ENCODE measurements at regions not wholly inside any gene's neighbourhood (a gene's known extent, or its start where the extent isn't known, plus 50 kb on each side); places are given as distances from the start of the nearest gene placed in this dataset.

- no peak overlapping the region for H2AFZ ChIP-seq (ENCODE audit: insufficient read depth, low read depth, low read length, poor library complexity, severe bottlenecking)
- no peaks in the 10 kb centered on the region for H3K36me3 ChIP-seq (replicated peaks in 1 of 2; ENCODE audit: control insufficient read depth in 1 of 2, insufficient read depth in 2 of 2, low read length in 2 of 2)
- no CpG with 5 or more reads among the region's 1 CpG for WGBS (ENCODE audit: insufficient coverage)
- Mint-ChIP-seq H3K36me3 (no peaks in the 10 kb centered on the region), H3K4me3 (no peak overlapping the region), H3K27ac (no peak overlapping the region), H3K27me3 (ENCODE audit: low read depth in 3 of 3) (no peaks in the 10 kb centered on the region), H3K4me1 (peaks cover 9% of the 10 kb centered on the region), H3K9me3 (peaks cover 0 to 4% (median 0%) of the 10 kb centered on the region in 7 donors)
- intact Hi-C loops (cut with micrococcal nuclease), result no loop called here
- H3K27me3 ChIP-seq (ENCODE audit: control insufficient read depth in 2 of 2, insufficient read depth in 2 of 2, low read length in 2 of 2), result no peaks in the 10 kb centered on the region
- H3K4me3 ChIP-seq (replicated peaks in 1 of 3; ENCODE audit: low read depth in 2 of 3, low read length in 3 of 3), result no peak overlapping the region
- H3K9ac ChIP-seq (ENCODE audit: insufficient read depth, low read length, poor library complexity, severe bottlenecking), result no peak overlapping the region
- no peak overlapping the region for H3K4me2 ChIP-seq (replicated peaks; ENCODE audit: extremely low read depth, low read length, poor library complexity, severe bottlenecking)
- no peaks in the 10 kb centered on the region for H3K9me3 ChIP-seq (replicated peaks in 1 of 2; ENCODE audit: control insufficient read depth in 1 of 2, insufficient read depth in 1 of 2, low read length in 2 of 2)
- peaks cover 0 to 22% of the 10 kb centered on the region in 2 donors for H3K4me1 ChIP-seq (ENCODE audit: control insufficient read depth in 1 of 2, insufficient read depth in 2 of 2, low read length in 2 of 2)
- no peaks in the 10 kb centered on the region for H4K20me1 ChIP-seq (ENCODE audit: insufficient read depth, low read length)
- no peak for TF ChIP-seq CTCF (IDR thresholded peaks at IDR 0.05)
- no peaks in the 10 kb centered on the region for H3K79me2 ChIP-seq (ENCODE audit: insufficient read depth, low read length)
- H3K27ac ChIP-seq (ENCODE audit: low read depth in 1 of 2, low read length in 2 of 2), result no peak overlapping the region
- peak in 2 of 3 donors; percentile 8 to 26 for DNase-seq
Observed at GRCh38 chr7:85708221-85708620, 521.4 kb upstream of the SEMA3D start.

- H3K36me3 ChIP-seq (replicated peaks in 1 of 2; ENCODE audit: control insufficient read depth in 1 of 2, insufficient read depth in 2 of 2, low read length in 2 of 2), result no peaks in the 10 kb centered on the region
- peaks cover 0 to 4% (median 0%) of the 10 kb centered on the region in 7 donors for H3K9me3 Mint-ChIP-seq
- H3K4me1 Mint-ChIP-seq, result no peaks in the 10 kb centered on the region
- no peak for TF ChIP-seq CTCF (IDR thresholded peaks at IDR 0.05)
- no peaks in the 10 kb centered on the region for H3K27me3 ChIP-seq (ENCODE audit: control insufficient read depth in 2 of 2, insufficient read depth in 2 of 2, low read length in 2 of 2)
- no peaks in the 10 kb centered on the region for H4K20me1 ChIP-seq (ENCODE audit: insufficient read depth, low read length)
- intact Hi-C loops (cut with micrococcal nuclease), result no loop called here
- no peaks in the 10 kb centered on the region for H3K27me3 Mint-ChIP-seq (ENCODE audit: low read depth in 3 of 3)
- WGBS (ENCODE audit: insufficient coverage), result no CpG with 5 or more reads among the region's 2 CpGs
- H3K9me3 ChIP-seq (replicated peaks in 1 of 2; ENCODE audit: control insufficient read depth in 1 of 2, insufficient read depth in 1 of 2, low read length in 2 of 2), result no peaks in the 10 kb centered on the region
- no peak overlapping the region for H3K27ac Mint-ChIP-seq
- H3K9ac ChIP-seq (ENCODE audit: insufficient read depth, low read length, poor library complexity, severe bottlenecking), result no peak overlapping the region
- H3K4me3 ChIP-seq (replicated peaks in 1 of 3; ENCODE audit: low read depth in 2 of 3, low read length in 3 of 3), result no peak overlapping the region
- H3K4me2 ChIP-seq (replicated peaks; ENCODE audit: extremely low read depth, low read length, poor library complexity, severe bottlenecking), result no peak overlapping the region
- H3K79me2 ChIP-seq (ENCODE audit: insufficient read depth, low read length), result no peaks in the 10 kb centered on the region
- H3K27ac ChIP-seq (ENCODE audit: low read depth in 1 of 2, low read length in 2 of 2), result no peak overlapping the region
- no peak overlapping the region for H3K4me3 Mint-ChIP-seq
- DNase-seq, result no peak
- H3K36me3 Mint-ChIP-seq, result no peaks in the 10 kb centered on the region
- no peak overlapping the region for H2AFZ ChIP-seq (ENCODE audit: insufficient read depth, low read depth, low read length, poor library complexity, severe bottlenecking)
- H3K4me1 ChIP-seq (ENCODE audit: control insufficient read depth in 1 of 2, insufficient read depth in 2 of 2, low read length in 2 of 2), result peaks cover 0 to 10% of the 10 kb centered on the region in 2 donors
Observed at GRCh38 chr7:85705076-85705475, 518.2 kb upstream of the SEMA3D start.
